SK-N-SH (cell line): ENCODE measurements at regions not wholly inside any gene's neighbourhood (a gene's known extent, or its start where the extent isn't known, plus 50 kb on each side); places are given as distances from the start of the nearest gene placed in this dataset.

Experiments used
- CTCF ChIP-seq: fragments of 200-600 bp; sonication (generic); IDR thresholded peaks from 2 replicates; pipeline ENCODE4 v1.6.1; 2017; ENCODE audit warnings: antibody characterized with exemption, mild to moderate bottlenecking, moderate library complexity
- RAD21 ChIP-seq: IDR thresholded peaks from 2 replicates; pipeline ENCODE4 v1.6.1; 2012; ENCODE audit warnings: mild to moderate bottlenecking, low read length

- TF ChIP-seq CTCF (no peak), RAD21 (no peak)
Observed at GRCh38 chr7:155925682-155926081, 113.4 kb upstream of the SHH start.
